ENCODE measurements at regions not wholly inside any gene's neighbourhood (a gene's known extent, or its start where the extent isn't known, plus 50 kb on each side); places are given as distances from the start of the nearest gene placed in this dataset.

DNA sequence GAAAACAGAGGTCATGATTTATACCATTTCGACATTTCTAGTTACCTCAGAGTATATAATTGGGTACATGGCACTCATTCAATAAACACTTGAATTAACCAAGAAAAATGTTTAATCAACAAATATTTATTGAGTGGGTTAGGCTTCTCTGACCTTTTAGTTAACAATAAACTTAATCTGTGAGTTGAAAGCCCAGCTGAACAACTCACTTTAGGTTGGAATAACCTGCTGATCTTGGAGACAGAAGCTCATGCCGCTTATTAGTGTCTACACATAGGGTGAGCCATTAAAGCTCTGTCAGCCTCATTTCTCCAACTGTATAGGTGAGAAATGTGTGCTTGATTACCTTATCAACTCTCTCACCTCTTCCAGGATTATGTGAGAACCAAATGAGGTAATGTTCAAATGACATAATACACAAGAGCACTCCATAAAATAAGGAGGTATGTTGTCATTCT lies 98.2 kb upstream of the DTNBP1 start:
- Mint-ChIP-seq H3K4me1 (ENCODE audit: low read depth) (peaks cover 8% of the 10 kb centered on the region), H3K27me3 (peaks cover 5% of the 10 kb centered on the region), H3K36me3 (ENCODE audit: insufficient read depth) (no peaks in the 10 kb centered on the region), H3K27ac (no peak overlapping the region), H3K4me3 (ENCODE audit: low read depth) (no peak overlapping the region), H3K9me3 (ENCODE audit: low read depth) (no peaks in the 10 kb centered on the region)
- TF ChIP-seq, protein P1, sequence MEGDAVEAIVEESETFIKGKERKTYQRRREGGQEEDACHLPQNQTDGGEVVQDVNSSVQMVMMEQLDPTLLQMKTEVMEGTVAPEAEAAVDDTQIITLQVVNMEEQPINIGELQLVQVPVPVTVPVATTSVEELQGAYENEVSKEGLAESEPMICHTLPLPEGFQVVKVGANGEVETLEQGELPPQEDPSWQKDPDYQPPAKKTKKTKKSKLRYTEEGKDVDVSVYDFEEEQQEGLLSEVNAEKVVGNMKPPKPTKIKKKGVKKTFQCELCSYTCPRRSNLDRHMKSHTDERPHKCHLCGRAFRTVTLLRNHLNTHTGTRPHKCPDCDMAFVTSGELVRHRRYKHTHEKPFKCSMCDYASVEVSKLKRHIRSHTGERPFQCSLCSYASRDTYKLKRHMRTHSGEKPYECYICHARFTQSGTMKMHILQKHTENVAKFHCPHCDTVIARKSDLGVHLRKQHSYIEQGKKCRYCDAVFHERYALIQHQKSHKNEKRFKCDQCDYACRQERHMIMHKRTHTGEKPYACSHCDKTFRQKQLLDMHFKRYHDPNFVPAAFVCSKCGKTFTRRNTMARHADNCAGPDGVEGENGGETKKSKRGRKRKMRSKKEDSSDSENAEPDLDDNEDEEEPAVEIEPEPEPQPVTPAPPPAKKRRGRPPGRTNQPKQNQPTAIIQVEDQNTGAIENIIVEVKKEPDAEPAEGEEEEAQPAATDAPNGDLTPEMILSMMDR (IDR thresholded peaks at IDR 0.05; ENCODE audit: unreplicated experiment): no peak
- DNase-seq (ENCODE audit: low spot score, unreplicated experiment): no peak

DNA sequence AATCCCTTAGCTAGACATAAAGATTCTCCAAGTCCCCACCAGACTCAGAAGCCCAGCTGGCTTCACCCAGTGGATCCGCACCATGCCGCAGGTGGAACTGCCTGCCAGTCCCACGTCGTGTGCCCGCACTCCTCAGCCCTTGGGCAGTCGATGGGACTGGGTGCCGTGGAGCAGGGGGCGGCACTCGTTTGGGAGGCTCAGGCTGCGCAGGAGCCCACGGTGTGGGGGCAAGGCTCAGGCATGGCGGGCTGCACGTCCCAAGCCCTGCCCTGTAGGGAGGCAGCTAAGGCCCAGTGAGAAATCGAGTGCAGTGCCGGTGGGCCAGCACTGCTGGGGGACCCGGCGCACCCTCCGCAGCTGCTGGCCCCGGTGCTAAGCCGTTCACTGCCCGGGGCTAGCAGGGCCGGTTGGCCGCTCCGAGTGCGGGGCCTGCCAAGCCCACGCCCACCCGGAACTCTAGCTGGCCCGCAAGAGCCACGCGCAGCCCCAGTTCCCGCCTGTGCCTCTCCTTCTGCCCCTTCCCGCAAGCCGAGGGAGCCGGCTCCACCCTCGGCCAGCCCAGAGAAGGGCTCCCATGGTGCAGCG lies 95.9 kb upstream of the DTNBP1 start:
- H3K4me1 Mint-ChIP-seq (ENCODE audit: low read depth): peaks cover 7% of the 10 kb centered on the region

DNA sequence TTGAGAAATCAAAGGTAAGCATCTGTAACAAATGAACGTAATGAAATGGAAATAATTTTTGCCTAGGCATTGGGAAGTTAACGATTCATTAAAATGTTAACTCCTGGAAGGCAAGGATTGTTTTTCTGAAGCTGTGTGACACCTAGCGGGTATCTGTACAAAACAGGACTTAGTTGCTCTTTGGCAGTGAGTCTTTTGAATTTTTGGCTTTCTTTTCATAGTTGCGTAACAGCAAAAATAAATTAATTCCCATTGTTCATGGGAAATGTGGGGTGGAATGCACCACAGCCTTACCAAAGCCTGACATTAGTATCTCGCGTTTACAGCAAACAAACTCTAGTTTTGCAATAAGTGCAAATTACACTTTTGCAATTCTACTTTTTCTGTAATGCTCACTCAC lies 92.7 kb upstream of the DTNBP1 start:
- no peak for DNase-seq (ENCODE audit: low spot score, unreplicated experiment)
- Mint-ChIP-seq H3K9me3 (ENCODE audit: low read depth) (no peaks in the 10 kb centered on the region), H3K27me3 (peaks cover 3% of the 10 kb centered on the region), H3K4me3 (ENCODE audit: low read depth) (no peak overlapping the region), H3K27ac (no peak overlapping the region), H3K36me3 (ENCODE audit: insufficient read depth) (no peaks in the 10 kb centered on the region), H3K4me1 (ENCODE audit: low read depth) (peaks cover 4% of the 10 kb centered on the region)
- TF ChIP-seq, protein P1 (IDR thresholded peaks at IDR 0.05; ENCODE audit: unreplicated experiment): no peak

More for the DNA sequence above, 95.9 kb upstream of the DTNBP1 start:
- Mint-ChIP-seq H3K27me3 (no peaks in the 10 kb centered on the region), H3K27ac (no peak overlapping the region), H3K9me3 (ENCODE audit: low read depth) (no peaks in the 10 kb centered on the region), H3K4me3 (ENCODE audit: low read depth) (no peak overlapping the region), H3K36me3 (ENCODE audit: insufficient read depth) (no peaks in the 10 kb centered on the region)
- DNase-seq (ENCODE audit: low spot score, unreplicated experiment): no peak
- TF ChIP-seq, protein P1 (IDR thresholded peaks at IDR 0.05; ENCODE audit: unreplicated experiment): no peak

DNA sequence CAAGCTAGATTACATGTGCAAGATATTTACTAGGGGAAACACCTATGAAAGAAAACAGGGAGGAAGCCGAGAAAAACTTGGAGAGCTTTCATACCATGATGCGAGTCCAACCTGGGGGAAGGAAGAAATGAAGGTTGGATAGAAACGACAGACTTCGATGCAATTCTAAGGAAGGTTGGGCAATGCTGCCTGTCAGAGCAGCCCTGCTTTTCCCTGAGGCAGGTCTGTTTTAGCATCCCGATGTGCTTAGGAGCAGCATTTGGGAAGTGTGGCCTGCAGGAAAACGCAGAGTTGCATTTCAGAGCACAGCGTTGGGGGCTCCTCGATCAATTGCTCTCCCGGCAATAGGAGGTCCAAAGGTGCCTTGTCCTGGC lies 91.9 kb upstream of the DTNBP1 start:
- Mint-ChIP-seq H3K4me1 (ENCODE audit: low read depth) (peaks cover 3% of the 10 kb centered on the region), H3K36me3 (ENCODE audit: insufficient read depth) (no peaks in the 10 kb centered on the region), H3K4me3 (ENCODE audit: low read depth) (no peak overlapping the region), H3K9me3 (ENCODE audit: low read depth) (no peaks in the 10 kb centered on the region), H3K27ac (no peak overlapping the region), H3K27me3 (peaks cover 3% of the 10 kb centered on the region)
- TF ChIP-seq, protein P1 (IDR thresholded peaks at IDR 0.05; ENCODE audit: unreplicated experiment): no peak
- DNase-seq (ENCODE audit: low spot score, unreplicated experiment): no peak

DNA sequence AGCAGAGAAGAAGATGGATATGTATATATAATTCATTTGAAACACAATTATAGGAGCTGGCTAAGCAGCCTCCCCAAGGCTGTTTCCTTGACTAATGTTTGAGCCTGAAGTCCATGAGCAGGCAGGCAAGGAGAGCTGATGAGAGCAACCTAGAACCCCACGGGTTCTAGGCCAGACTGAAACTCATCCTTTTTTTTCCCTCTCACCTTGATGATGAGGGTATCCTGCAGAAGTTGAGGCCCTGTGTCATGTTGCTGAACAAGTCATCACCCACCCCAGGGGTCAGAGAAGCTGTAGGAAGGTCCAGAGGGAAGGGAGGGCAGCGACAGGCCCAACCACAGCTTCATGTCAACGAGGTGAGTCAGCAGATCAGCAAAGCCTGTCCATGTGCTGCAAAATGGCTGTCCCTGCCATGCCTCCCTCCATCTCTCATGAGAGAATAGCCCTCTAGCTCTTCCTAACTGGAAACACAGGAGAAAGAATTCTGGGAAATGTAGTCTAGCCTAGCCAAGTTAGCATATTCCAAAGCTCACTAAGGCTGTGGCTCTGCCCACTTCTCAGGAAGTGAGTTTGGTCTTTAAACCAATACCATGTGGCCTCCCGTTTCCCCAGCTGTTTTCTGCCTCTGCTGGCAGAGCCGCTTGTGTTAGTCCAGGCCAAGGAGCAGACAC lies 91.3 kb upstream of the DTNBP1 start:
- TF ChIP-seq, protein P1 (IDR thresholded peaks at IDR 0.05; ENCODE audit: unreplicated experiment): no peak
- Mint-ChIP-seq H3K9me3 (ENCODE audit: low read depth) (no peaks in the 10 kb centered on the region), H3K4me3 (ENCODE audit: low read depth) (no peak overlapping the region), H3K4me1 (ENCODE audit: low read depth) (peaks cover 3% of the 10 kb centered on the region), H3K36me3 (ENCODE audit: insufficient read depth) (no peaks in the 10 kb centered on the region), H3K27me3 (peaks cover 3% of the 10 kb centered on the region), H3K27ac (no peak overlapping the region)
- no peak for DNase-seq (ENCODE audit: low spot score, unreplicated experiment)
